ENCODE measurements at regions not wholly inside any gene's neighbourhood (a gene's known extent, or its start where the extent isn't known, plus 50 kb on each side); places are given as distances from the start of the nearest gene placed in this dataset.
A peak's percentile ranks its signal among the peaks of the same experiment; 100 is the strongest.

- TF ChIP-seq CTCF (conservative IDR thresholded peaks at IDR 0.05; ENCODE audit: low read depth, low read length): no peak
- DNase-seq (ENCODE audit: low read depth): no peak
- no peak overlapping the region for H3K4me3 ChIP-seq (ENCODE audit: low read depth, low read length)
Observed at GRCh38 chr5:34584165-34584564, 72.0 kb upstream of the RAI14 start.

GRCh38 chr5:34585601-34586104, 70.5 kb upstream of the RAI14 start:
- H3K4me3 ChIP-seq (ENCODE audit: low read depth, low read length): no peak overlapping the region
- TF ChIP-seq CTCF (conservative IDR thresholded peaks at IDR 0.05; ENCODE audit: low read depth, low read length): no peak
- peak; percentile 76 for DNase-seq (ENCODE audit: low read depth)

DNA sequence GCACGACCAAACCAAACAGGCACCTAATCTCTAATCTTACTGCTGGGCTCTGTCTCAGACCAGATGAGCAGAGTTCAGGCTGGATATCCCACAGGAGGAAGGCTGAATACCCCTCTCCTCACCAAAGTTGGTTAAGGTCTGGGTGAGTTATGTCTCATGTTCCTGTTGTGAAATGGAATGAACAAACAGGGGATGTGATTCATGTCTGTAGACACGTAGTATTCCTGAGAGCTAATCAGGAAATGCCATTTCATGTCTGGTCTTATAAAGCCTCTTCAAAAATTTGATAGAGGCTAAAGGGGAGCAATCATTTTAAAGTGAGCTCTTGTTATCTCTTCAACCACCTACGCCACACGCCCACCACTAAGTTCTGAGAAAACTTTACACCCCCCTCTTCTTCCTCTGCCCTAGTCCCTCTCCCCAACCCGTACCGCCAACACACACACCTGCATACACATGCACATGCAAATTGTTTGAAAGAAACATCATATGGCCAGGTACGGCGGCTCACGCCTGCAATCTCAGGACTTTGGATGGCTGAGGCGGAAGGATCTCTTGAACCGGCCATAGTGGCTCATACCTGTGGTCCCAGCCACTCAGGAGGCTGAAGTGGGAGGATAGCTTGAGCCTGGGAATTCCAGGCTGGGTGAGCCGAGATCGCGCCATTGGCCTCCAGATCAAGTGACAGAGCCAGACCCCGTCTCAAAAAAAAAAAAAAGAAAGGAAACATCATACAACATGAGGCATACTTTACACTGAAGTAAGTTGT, 69.8 kb upstream of the RAI14 start:
- peak; percentile 97 for DNase-seq (ENCODE audit: low read depth)
- TF ChIP-seq CTCF (conservative IDR thresholded peaks at IDR 0.05; ENCODE audit: low read depth, low read length): no peak

DNA sequence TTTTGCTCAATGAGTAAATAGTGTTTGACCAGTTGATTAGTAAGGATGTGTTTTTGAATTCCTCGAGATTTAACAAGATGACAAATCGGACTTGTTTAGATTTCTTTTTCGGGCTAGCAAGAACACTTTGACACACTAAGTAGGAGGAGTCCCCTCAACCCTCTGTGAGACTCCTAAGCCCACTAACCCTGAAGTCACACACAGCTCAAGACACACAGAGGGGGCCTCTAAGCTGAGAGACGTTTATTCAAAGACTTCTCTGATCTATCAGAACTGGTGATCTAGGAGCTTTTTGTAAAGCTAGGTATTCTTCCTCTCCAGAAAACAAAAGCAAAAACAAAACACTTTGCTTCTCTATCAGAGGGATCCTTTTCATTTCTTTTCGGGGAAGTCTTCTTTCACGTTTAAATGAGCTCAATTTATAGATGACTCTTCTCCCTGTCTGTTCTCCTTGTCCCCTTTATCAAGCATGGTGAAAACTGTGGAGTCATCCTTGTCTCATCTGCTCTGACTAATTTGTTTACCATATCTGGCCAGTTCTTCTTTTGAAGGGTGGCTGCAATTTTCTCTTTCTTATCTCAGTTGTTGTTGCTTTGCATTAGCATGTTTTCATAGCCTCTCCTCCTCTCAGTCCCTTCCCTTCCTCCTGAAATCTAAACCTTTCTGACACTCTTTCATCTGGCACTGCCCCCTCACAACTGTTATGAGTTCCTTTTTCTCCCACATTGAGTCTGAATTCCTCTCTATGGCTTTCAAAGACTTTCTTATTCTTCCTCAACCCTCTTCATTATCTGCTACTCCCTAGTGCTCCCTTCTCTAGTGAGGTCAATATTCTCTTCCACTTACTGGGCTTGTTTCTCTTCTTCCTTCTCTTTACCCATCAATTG, 68.5 kb upstream of the RAI14 start:
- no peak overlapping the region for H3K4me3 ChIP-seq (ENCODE audit: low read depth, low read length)
- no peak for TF ChIP-seq CTCF (conservative IDR thresholded peaks at IDR 0.05; ENCODE audit: low read depth, low read length)
- peak; percentile 83 for DNase-seq (ENCODE audit: low read depth)

More for the DNA sequence above, 69.8 kb upstream of the RAI14 start:
- H3K4me3 ChIP-seq (ENCODE audit: low read depth, low read length): no peak overlapping the region

DNA sequence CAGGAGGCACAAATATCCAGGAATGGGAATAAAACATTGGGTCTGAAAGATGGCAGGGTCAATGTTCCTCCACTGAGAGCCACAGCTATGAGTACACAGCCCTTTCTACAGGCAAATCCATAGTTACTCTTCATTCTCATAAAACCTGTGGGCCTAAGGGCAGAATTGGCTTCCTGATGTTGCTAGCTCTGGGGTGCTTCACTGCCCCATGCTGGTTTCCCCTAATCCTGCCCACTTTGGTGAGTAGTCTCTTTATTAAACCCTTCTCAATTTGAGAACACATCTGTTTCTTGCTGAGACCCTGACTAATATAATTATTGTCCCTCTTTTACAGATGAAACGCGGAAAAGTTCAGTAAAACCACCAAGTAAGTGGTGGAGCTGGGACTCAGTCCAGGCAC, 66.3 kb upstream of the RAI14 start:
- no peak for DNase-seq (ENCODE audit: low read depth)
- no peak overlapping the region for H3K4me3 ChIP-seq (ENCODE audit: low read depth, low read length)
- no peak for TF ChIP-seq CTCF (conservative IDR thresholded peaks at IDR 0.05; ENCODE audit: low read depth, low read length)

DNA sequence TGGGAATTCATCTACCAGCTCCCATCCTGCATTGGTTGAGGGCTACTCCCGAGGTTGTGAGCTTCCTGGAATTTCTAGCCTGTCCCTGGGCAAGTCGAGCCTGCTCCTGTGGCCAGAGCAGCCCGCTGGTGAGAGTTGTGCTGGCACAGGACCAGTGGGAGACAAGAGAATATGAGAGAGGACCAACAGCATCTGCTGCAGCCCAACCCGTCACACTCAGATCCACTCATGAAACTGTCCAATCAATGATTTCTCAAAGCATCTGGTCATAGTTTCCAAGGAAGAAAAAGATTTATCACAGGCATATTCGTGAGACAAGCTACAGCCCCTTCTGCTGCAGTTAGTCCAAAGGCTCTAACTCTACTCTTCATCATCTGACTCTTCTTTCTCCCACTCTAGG, 64.4 kb upstream of the RAI14 start:
- DNase-seq (ENCODE audit: low read depth): peak; percentile 51
- no peak for TF ChIP-seq CTCF (conservative IDR thresholded peaks at IDR 0.05; ENCODE audit: low read depth, low read length)
- no peak overlapping the region for H3K4me3 ChIP-seq (ENCODE audit: low read depth, low read length)
